ENCODE measurements at regions not wholly inside any gene's neighbourhood (a gene's known extent, or its start where the extent isn't known, plus 50 kb on each side); places are given as distances from the start of the nearest gene placed in this dataset.

DNA sequence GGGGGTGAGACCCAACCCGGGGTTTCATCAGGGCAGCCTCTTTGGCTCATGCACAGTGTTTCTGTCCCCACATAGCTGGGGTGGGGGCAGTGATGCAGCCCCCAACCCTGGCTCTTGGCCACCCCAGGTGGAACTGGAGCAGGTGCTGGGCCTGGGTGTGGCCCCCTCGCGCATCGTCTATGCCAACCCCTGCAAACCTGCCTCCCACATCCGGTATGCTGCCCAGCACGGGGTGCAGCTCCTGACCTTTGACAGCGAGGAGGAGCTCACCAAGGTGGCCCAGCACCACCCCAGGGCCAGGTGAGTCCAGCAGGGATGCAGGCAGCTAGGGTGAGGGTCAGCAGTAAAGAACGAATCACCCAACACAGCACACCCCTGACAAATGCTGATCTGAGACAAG is 72.3 kb upstream of the TINAGL1 start:
- no peaks in the 10 kb centered on the region for H3K36me3 Mint-ChIP-seq (ENCODE audit: low read depth)
- TF ChIP-seq, protein P1, sequence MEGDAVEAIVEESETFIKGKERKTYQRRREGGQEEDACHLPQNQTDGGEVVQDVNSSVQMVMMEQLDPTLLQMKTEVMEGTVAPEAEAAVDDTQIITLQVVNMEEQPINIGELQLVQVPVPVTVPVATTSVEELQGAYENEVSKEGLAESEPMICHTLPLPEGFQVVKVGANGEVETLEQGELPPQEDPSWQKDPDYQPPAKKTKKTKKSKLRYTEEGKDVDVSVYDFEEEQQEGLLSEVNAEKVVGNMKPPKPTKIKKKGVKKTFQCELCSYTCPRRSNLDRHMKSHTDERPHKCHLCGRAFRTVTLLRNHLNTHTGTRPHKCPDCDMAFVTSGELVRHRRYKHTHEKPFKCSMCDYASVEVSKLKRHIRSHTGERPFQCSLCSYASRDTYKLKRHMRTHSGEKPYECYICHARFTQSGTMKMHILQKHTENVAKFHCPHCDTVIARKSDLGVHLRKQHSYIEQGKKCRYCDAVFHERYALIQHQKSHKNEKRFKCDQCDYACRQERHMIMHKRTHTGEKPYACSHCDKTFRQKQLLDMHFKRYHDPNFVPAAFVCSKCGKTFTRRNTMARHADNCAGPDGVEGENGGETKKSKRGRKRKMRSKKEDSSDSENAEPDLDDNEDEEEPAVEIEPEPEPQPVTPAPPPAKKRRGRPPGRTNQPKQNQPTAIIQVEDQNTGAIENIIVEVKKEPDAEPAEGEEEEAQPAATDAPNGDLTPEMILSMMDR (IDR thresholded peaks at IDR 0.05; ENCODE audit: unreplicated experiment in 3 of 3), result no peak
- no peak overlapping the region for H3K4me3 Mint-ChIP-seq
- no peaks in the 10 kb centered on the region for H3K4me1 Mint-ChIP-seq
- no peak overlapping the region for H3K27ac Mint-ChIP-seq
- no peaks in the 10 kb centered on the region for H3K9me3 Mint-ChIP-seq
- H3K27me3 Mint-ChIP-seq (ENCODE audit: low read depth), result peaks cover 33% of the 10 kb centered on the region

DNA sequence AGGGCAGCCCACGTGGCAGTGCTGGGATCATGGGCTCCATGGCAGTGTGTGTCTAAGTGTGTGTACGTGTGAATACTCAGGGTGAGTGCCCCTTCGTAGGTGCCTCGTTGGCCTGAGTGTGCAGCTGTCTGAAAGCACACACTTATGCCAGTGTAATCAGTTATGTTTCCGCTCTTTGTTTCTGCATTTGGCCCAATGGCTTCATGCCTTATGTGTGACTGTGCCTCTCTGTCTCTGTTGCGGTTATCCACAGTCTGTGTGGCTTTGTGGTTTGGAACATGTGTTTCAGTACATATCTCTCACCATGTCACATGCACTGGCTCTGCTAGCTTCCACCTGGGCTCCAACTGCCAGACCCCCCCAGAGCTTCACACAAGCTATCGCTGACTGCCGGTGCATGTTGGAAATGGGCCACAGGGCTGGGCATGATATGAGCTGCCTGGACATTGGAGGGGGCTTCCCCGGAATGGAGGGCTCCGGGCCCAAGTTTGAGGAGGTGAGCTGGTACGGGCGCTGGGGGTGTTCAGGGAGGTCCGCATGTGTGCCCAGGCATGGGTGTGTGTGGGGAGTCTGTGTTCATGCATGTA is 70.3 kb upstream of the TINAGL1 start:
- H3K27ac Mint-ChIP-seq, result no peak overlapping the region
- no peaks in the 10 kb centered on the region for H3K4me1 Mint-ChIP-seq
- TF ChIP-seq, protein P1 (IDR thresholded peaks at IDR 0.05; ENCODE audit: unreplicated experiment in 3 of 3), result no peak
- peaks cover 46% of the 10 kb centered on the region for H3K27me3 Mint-ChIP-seq (ENCODE audit: low read depth)
- no peak overlapping the region for H3K4me3 Mint-ChIP-seq
- H3K36me3 Mint-ChIP-seq (ENCODE audit: low read depth), result no peaks in the 10 kb centered on the region
- H3K9me3 Mint-ChIP-seq, result no peaks in the 10 kb centered on the region

DNA sequence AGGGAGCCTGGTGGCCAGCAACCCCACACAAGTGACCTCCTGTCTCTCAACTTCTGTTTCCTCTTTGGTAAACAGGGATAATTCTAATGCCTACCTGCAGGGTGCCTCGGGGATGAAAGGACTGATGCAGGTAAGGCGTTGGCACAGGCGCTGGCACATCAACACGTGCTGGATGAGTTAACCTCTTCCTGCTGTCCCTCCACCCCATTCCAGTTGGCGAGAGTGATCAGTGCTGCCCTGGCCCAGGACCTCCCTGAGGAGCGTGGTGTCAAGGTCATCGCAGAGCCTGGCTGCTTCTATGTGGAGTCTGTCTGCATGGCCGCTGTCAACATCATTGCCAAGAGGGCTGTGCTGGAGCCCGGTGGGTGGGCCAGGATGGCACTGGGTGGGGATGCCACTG is 69.1 kb upstream of the TINAGL1 start:
- Mint-ChIP-seq H3K4me1 (no peaks in the 10 kb centered on the region), H3K36me3 (ENCODE audit: low read depth) (no peaks in the 10 kb centered on the region), H3K4me3 (no peak overlapping the region), H3K9me3 (no peaks in the 10 kb centered on the region), H3K27me3 (ENCODE audit: low read depth) (peaks cover 49% of the 10 kb centered on the region), H3K27ac (no peak overlapping the region)
- TF ChIP-seq, protein P1 (IDR thresholded peaks at IDR 0.05; ENCODE audit: unreplicated experiment in 3 of 3), result no peak

DNA sequence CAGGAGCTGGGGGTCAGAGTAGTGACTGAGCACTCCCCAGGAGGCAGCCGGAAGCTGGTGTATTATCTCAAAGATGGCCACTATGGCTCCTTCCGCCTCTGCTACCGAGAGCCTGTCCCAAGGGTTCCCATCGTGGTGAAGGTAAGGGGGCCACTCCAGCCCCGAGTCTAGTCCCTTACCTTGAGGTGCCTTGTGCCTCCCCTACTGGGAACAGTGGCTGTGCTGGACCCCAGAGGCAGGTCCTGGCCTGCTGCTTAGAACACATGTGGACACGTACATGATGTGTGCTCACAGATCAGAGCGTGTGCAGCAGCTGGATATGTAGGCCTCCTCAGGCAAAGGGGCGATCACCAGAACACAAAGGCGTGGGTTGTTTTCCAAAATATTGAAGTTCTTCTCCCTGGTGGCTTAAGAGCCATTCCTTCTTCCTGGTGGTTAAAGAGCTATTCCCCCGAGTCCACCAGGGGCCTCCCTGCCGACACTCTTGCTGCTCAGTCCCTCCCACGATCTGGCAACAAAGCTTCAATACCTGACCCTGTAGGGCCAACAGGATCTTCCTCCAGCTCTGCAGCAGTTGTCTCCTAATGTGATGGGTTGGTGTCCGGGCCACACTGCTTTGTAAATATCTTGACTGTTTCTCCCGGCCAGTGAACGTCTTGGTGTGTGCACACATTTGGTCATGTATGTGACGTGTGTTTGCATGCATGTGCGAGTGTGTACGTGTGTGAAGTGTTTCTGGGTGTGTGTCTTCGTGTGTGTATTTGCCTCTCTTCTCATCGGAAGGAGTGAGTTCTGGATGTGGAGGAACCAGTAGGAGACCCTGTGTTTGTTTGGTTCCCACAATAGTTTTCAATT is 68.4 kb upstream of the TINAGL1 start:
- peaks cover 55% of the 10 kb centered on the region for H3K27me3 Mint-ChIP-seq (ENCODE audit: low read depth)
- no peaks in the 10 kb centered on the region for H3K9me3 Mint-ChIP-seq
- TF ChIP-seq, protein P1 (IDR thresholded peaks at IDR 0.05; ENCODE audit: unreplicated experiment in 3 of 3), result no peak
- no peak overlapping the region for H3K27ac Mint-ChIP-seq
- H3K4me1 Mint-ChIP-seq, result no peaks in the 10 kb centered on the region
- H3K4me3 Mint-ChIP-seq, result no peak overlapping the region
- no peaks in the 10 kb centered on the region for H3K36me3 Mint-ChIP-seq (ENCODE audit: low read depth)

DNA sequence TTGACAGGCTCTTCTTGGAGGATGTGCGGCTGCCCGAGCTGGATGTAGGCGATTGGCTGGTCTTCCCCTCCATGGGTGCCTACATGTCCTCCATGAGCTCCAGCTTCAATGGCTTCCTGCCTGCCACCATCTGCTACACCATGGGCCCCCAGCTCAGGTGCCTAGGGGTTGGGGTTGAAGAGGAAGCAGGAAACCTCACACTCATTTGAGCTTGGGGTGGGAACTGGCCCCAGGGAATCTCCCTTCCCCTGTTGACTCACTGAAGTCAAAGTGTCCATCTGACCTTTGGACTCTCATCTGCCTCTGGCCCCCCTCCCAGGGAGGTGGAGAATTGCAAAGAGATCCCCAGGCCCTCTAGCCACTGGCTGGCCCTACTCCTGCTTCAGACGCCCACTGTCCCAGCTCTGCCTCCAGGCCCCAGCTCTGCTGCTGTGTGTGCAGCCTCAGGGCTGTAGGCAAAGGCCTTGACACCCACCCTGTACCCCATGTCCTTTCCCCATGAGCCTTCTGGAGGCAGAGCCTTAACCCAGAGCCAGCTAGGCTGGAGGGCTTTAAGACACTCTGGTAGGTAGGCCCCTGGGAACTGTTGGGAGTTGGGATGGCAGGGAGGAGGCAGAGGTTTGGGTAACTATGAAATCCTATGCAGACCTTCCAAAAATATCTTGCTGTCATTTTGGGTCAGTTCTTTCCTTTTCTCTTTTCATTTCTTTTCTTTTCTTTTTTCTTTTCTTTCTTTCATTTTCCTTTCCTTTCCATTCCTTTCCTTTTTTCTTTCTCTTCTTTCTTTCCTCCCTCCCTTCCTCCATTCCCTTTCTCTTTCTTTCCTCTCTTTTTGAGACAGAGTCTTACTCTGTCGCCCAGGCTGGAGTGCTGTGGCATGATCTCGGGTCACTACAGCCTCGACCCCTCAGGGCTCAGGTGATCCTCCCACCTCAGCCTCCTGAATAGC is 66.9 kb upstream of the TINAGL1 start:
- H3K9me3 Mint-ChIP-seq, result no peaks in the 10 kb centered on the region
- no peak overlapping the region for H3K27ac Mint-ChIP-seq
- H3K27me3 Mint-ChIP-seq (ENCODE audit: low read depth), result peaks cover 49% of the 10 kb centered on the region
- no peak overlapping the region for H3K4me3 Mint-ChIP-seq
- H3K4me1 Mint-ChIP-seq, result no peaks in the 10 kb centered on the region
- no peaks in the 10 kb centered on the region for H3K36me3 Mint-ChIP-seq (ENCODE audit: low read depth)
- TF ChIP-seq, protein P1 (IDR thresholded peaks at IDR 0.05; ENCODE audit: unreplicated experiment in 3 of 3), result no peak

All from nephron (organoid).